CD4-positive, alpha-beta T cell treated with Interleukin-1 beta for 1 hour (primary cell): ENCODE measurements at regions not wholly inside any gene's neighbourhood (a gene's known extent, or its start where the extent isn't known, plus 50 kb on each side); places are given as distances from the start of the nearest gene placed in this dataset.

ENCODE experiments used
- DNase-seq, 2 donors: peaks; one replicate each; pipeline ENCODE4 v3.0.0-alpha.2; 2020 to 2022

DNA sequence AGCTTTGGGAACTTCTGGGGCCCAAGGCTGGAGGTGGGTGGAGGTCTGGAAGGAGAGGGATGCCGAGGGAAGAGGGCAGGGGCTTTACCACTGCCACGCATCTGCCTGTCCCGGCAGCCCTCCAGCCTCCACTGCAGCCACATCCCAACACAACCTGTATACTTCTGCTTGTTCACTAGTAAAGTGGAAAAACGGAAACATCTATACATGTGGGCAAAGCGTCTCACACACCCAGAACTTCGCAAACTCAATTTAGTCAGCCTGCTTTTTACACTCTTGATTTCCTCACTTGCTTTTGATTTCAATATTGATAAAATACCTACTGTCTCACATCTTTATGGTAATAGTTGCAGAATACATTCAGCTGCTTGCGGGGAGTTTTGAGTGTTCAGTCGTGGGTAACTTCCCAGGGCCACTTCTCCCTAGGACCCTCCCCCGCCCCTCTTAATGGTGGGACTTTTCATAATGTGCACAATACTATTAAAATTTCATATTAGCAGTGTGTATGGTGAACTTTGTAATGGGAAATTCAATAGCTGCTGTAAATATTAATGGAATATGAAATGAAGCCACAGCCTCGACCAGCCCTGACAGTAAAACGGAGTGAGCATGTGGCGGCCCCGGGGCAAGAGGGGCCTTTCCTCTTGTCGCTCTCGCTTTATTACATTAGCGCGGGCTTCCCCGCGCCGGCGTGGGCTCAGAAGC is 85.2 kb downstream of the NR2F2 start:
- DNase-seq, result no peak

DNA sequence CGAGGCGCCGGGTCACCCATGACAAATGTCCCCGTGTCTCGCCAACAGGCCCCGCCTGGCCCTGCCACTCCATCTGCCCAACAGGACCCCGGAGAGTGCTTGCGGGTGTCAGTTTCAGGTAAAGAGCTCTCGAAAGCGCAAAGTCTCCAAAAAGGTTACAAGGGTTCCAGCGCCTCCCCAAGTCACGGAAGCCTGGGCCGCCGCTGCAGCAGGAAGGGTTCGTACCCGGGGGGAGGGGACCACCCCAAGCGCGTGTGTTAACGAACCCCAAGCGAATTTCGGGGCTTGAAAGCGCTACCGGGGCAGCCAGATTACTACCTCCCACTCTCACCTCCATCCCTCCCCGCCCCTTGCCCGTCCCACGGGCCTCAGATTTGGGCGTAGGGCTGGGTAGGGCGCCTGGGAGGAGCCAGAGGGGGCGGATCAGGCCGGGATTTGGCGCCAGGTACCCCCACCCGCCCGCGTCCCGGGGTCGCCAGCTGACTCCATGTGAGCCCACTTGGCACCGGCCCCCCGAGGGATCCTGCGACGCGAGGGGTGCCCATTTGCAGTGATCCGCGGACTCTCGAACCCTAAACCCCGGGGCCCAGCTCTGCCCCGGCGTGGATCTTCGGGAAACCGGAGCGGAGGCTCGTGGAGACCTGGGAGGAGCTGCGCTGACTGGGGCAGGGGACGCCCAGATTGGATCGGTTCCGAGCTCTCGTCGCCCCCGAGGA is 85.9 kb downstream of the NR2F2 start:
- no peak for DNase-seq

DNA sequence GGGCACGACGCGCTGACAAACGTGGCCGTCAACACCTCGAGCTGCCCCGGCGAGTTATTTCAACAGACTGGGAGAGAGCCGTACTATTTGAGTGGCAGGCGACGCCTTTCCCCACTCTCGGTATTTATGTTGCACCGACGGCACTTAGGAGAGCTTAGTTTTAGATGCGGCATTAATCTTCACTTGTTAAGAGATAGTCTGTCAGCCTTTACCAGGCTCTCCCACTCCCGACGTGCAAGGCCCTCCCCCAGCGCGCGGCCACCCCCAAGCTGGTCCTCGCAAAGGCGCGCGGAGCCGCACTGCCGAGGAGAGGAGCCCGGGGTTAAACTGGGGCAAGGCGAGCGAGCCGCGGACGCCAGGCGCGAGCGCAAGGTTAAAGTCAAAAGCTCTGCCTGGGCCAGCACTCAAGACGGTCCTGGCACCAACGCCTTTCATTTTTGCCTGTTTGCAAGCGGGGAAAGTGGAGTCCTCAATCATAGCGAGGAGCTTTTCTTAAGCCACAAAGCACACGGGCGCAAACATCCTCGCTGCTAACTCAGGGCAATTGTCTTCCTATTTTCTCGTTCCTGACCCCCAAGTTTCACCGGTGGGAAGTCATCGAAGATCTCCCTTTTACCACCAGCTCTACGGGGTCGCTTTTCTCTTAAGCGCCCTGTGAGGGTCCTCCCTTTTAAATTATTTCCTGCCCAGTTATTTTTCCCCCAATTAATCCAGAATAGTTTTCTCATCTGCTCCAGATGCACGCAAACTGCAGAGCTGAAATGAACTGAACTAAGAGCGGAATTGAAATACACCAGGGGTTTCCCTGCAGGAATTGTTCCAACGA is 86.6 kb downstream of the NR2F2 start:
- no peak for DNase-seq

DNA sequence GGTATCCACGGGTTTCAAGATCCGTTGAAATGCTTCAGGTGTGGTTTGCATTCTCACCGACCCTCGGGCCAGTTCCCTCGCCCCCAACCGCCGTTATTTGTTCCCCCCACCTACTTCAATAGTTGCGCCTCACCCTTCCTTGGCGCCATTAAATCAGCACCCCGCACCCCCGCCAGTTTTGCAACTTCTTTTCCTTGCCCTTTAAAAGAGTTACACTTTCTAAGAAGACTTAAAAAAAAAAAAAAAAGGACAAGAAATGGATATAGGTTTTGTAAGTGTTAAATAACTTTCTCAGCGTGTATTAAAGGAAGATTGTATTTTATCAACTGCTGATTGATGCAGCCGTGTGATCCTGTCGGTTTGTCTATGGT is 87.2 kb downstream of the NR2F2 start:
- no peak for DNase-seq

- DNase-seq, result no peak
These were observed 87.6 kb downstream of the NR2F2 start for GRCh38 chr15:96418146-96418545.

DNA sequence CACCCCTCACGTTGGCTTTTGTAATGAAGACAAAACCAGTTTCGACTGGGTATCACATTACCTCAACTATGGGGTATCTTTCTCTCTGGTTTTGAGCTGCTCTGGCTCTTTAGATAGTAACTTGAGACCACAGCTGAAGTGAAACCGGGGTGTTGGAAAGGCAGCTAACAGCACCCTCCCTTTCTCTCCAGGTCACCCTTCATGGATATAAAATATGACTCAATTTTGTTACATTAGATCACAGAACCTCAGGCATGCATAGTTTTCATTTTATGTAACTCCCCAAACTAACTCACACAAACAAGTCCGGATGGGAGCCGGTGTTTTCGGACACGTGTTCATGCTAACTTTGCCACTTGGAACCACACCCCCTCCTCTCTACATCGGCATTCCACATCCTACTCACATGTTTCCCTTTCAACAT is 90.7 kb downstream of the NR2F2 start:
- DNase-seq, result no peak

DNA sequence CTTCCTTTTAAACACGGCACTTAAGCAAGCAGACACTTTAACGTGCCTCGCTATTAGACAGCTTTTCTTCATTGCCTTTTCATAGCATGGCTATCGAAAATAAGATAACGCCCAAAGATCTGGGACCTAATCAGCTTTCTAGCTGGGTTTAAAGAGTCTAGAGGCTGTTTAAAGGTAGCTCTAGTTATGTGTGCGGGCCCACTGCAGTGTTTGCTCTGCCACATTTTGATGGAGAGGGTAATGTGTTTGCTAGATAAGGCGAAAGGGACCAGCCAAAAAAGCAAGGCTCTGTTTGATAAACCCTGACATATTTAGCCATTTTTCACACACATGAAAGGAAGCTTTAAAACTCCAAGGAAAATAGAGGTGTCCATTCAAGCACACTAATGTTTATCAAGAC is 91.6 kb downstream of the NR2F2 start:
- no peak for DNase-seq

GRCh38 chr15:96424674-96425073 is 94.2 kb downstream of the NR2F2 start:
- DNase-seq, result no peak

- DNase-seq, result no peak
These were observed 98.2 kb downstream of the NR2F2 start for GRCh38 chr15:96428742-96429141.

DNA sequence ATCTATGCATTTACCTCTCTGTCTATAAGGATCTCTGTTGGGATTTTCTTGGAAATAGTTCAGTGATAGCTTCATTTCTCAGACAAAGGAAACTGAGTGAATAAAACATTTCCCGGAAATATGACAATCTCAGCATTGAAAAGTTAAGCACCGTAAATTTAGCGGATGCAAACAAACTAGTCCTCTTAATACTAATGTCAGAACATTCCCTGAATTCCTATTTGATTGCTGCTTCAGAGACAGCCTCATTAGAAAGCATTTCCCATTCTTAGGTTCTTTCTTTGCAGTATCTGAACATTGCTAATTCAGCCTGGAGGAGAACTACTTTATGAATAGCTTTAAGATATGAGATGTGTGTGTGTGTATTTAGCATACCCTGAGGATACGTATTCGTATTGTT is 101.3 kb downstream of the NR2F2 start:
- DNase-seq, result no peak

- DNase-seq, result no peak
These were observed 104.5 kb downstream of the NR2F2 start for GRCh38 chr15:96435022-96435421.

GRCh38 chr15:96435841-96436240 is 105.3 kb downstream of the NR2F2 start:
- DNase-seq, result no peak

- no peak for DNase-seq
These were observed 110.5 kb downstream of the NR2F2 start for GRCh38 chr15:96440978-96441377.

- DNase-seq, result no peak
These were observed 111.6 kb downstream of the NR2F2 start for GRCh38 chr15:96442076-96442475.

DNA sequence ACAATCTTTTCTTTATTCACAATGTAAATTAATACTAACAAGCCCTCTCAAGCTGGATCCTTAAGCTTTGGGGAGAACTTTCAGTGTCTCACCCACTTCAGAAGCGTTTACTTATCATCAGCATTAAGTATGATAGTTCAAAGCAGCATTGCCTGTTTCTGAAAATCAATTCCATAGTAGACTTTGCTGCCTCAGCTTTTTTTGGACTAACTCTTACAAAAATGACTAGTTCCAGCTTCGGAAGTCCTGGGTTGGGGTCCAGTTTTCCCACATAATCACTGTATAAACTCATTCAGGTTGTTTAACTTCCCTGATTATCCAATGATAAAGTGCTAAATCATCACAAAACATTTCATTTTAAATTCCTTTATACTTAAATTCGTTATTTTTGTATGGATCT is 114.4 kb downstream of the NR2F2 start:
- DNase-seq, result no peak

DNA sequence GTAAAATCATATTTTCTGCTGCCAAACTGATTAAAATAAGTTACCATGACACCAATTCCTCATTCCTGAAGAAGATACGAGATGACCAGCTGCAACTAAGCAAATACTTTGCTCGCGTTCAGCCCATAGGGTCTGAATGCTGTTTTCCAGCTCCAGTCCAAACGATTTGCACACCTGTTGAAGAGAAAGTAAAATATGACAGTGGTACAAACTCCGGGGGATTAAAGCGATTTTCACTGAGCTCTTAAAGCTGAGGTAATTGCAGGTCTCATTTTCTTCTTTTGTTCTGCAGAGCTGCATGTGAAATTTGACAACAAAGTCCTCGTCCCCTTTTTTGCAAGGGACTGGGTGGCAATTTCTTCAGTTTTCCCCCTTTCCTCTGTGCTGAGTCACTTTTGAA is 118.4 kb downstream of the NR2F2 start:
- no peak for DNase-seq

GRCh38 chr15:96457841-96458240 is 127.3 kb downstream of the NR2F2 start:
- DNase-seq, result no peak

GRCh38 chr15:96460106-96460505 is 129.6 kb downstream of the NR2F2 start:
- no peak for DNase-seq

GRCh38 chr15:96462768-96463750 is 132.6 kb downstream of the NR2F2 start:
- no peak for DNase-seq

DNA sequence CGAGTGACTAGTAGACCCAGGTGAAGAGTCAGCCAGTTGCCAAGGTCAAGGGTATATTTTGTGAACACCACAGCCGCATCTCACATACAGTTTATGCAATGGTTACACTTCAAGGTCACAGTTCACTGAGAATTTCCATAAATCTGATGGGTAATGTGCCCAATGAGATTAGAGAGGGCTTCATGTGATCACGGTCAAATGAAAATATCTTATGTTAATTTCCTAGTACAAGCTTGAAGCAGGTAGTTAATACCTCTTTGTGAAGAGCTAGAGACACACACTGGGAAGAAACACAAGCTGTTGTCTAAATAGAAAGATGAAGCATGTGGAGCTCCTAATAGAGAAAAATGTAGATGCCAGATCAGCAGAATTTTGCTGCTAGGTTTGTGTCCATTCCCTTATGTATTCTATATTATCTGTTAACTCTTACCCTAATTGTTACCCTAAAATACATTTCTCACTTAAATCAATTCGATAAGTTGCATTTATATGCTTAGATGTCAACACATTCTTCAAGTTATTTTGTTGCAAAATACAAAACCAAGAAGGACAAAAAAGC is 136.0 kb downstream of the NR2F2 start:
- no peak for DNase-seq

GRCh38 chr15:96468036-96468435 is 137.5 kb downstream of the NR2F2 start:
- no peak for DNase-seq

GRCh38 chr15:96470681-96471310 is 140.3 kb downstream of the NR2F2 start:
- DNase-seq, result no peak
